ENCODE measurements at regions not wholly inside any gene's neighbourhood (a gene's known extent, or its start where the extent isn't known, plus 50 kb on each side); places are given as distances from the start of the nearest gene placed in this dataset.
A peak's percentile ranks its signal among the peaks of the same experiment; 100 is the strongest.

- H3K27me3 Mint-ChIP-seq (ENCODE audit: low read depth, poor library complexity), result peaks cover 10% of the 10 kb centered on the region
- H3K9me3 Mint-ChIP-seq, result peaks cover 17% of the 10 kb centered on the region
- no peaks in the 10 kb centered on the region for H3K4me1 Mint-ChIP-seq
- no peaks in the 10 kb centered on the region for H3K36me3 Mint-ChIP-seq (ENCODE audit: low read depth)
- no peak for DNase-seq
- TF ChIP-seq CTCF (IDR thresholded peaks at IDR 0.05), result no peak
- no peak overlapping the region for H3K4me3 Mint-ChIP-seq
- H3K27ac Mint-ChIP-seq, result no peak overlapping the region
Measured at GRCh38 chrX:109797311-109797975, 64.4 kb upstream of the ACSL4 start.

- Mint-ChIP-seq H3K27me3 (ENCODE audit: low read depth, poor library complexity) (peaks cover 3% of the 10 kb centered on the region), H3K9me3 (no peaks in the 10 kb centered on the region), H3K4me1 (peaks cover 15% of the 10 kb centered on the region), H3K4me3 (no peak overlapping the region), H3K36me3 (ENCODE audit: low read depth) (no peaks in the 10 kb centered on the region), H3K27ac (no peak overlapping the region)
- no peak for TF ChIP-seq CTCF (IDR thresholded peaks at IDR 0.05)
- DNase-seq, result no peak
Measured at GRCh38 chrX:109812236-109812635, 79.2 kb upstream of the ACSL4 start.

- no peak overlapping the region for H3K27ac Mint-ChIP-seq
- peaks cover 3% of the 10 kb centered on the region for H3K27me3 Mint-ChIP-seq (ENCODE audit: low read depth, poor library complexity)
- no peak for TF ChIP-seq CTCF (IDR thresholded peaks at IDR 0.05)
- no peaks in the 10 kb centered on the region for H3K36me3 Mint-ChIP-seq (ENCODE audit: low read depth)
- DNase-seq, result no peak
- peaks cover 19% of the 10 kb centered on the region for H3K4me1 Mint-ChIP-seq
- no peak overlapping the region for H3K4me3 Mint-ChIP-seq
- no peaks in the 10 kb centered on the region for H3K9me3 Mint-ChIP-seq
Measured at GRCh38 chrX:109813236-109813635, 80.2 kb upstream of the ACSL4 start.

GRCh38 chrX:109818976-109819375 lies 85.9 kb upstream of the ACSL4 start:
- Mint-ChIP-seq H3K9me3 (peaks cover 5% of the 10 kb centered on the region), H3K27me3 (ENCODE audit: low read depth, poor library complexity) (peaks cover 7% of the 10 kb centered on the region), H3K4me1 (peaks cover 54% of the 10 kb centered on the region), H3K4me3 (no peak overlapping the region), H3K27ac (peak overlapping the region; percentile 93), H3K36me3 (ENCODE audit: low read depth) (no peaks in the 10 kb centered on the region)
- no peak for TF ChIP-seq CTCF (IDR thresholded peaks at IDR 0.05)
- DNase-seq, result no peak

- H3K4me3 Mint-ChIP-seq, result no peak overlapping the region
- DNase-seq, result no peak
- H3K36me3 Mint-ChIP-seq (ENCODE audit: low read depth), result no peaks in the 10 kb centered on the region
- H3K4me1 Mint-ChIP-seq, result peaks cover 57% of the 10 kb centered on the region
- peaks cover 5% of the 10 kb centered on the region for H3K9me3 Mint-ChIP-seq
- TF ChIP-seq CTCF (IDR thresholded peaks at IDR 0.05), result no peak
- peak overlapping the region; percentile 39 for H3K27ac Mint-ChIP-seq
- peaks cover 4% of the 10 kb centered on the region for H3K27me3 Mint-ChIP-seq (ENCODE audit: low read depth, poor library complexity)
Measured at GRCh38 chrX:109822861-109823260, 89.8 kb upstream of the ACSL4 start.
